NCI-H2171 (cell line): ENCODE measurements at regions not wholly inside any gene's neighbourhood (a gene's known extent, or its start where the extent isn't known, plus 50 kb on each side); places are given as distances from the start of the nearest gene placed in this dataset.
"Not testable (repeated sequence)": the region's sequence is repeated elsewhere in the genome, so short reads cannot be mapped to it uniquely, and the experiment has no call there.

ENCODE experiments used
- DNase-seq: peaks from one replicate; lab custom pipeline; 2025; lab: John Stamatoyannopoulos, UW

- DNase-seq = no peak
Measured at GRCh38 chr19:27828829-27829228, 1384.1 kb downstream of the UQCRFS1 start.

GRCh38 chr19:27824108-27824507 lies 1388.8 kb downstream of the UQCRFS1 start:
- no peak for DNase-seq

- no peak for DNase-seq
Measured at GRCh38 chr19:27822336-27822735, 1390.6 kb downstream of the UQCRFS1 start.

GRCh38 chr19:27821418-27822018 lies 1391.4 kb downstream of the UQCRFS1 start:
- DNase-seq = no peak

- DNase-seq = no peak
Measured at GRCh38 chr19:27815985-27816384, 1397.0 kb downstream of the UQCRFS1 start.

- DNase-seq = not testable (repeated sequence)
Measured at GRCh38 chr19:27814834-27815233, 1398.1 kb downstream of the UQCRFS1 start.

- DNase-seq = not testable (repeated sequence)
Measured at GRCh38 chr19:27814274-27814673, 1398.7 kb downstream of the UQCRFS1 start.

- no peak for DNase-seq
Measured at GRCh38 chr19:27806471-27807070, 1406.4 kb downstream of the UQCRFS1 start.

- no peak for DNase-seq
Measured at GRCh38 chr19:27805848-27806247, 1407.1 kb downstream of the UQCRFS1 start.

- DNase-seq = not testable (repeated sequence)
Measured at GRCh38 chr19:27802293-27802692, 1410.7 kb downstream of the UQCRFS1 start.

- no peak for DNase-seq
Measured at GRCh38 chr19:27796540-27796939, 1416.4 kb downstream of the UQCRFS1 start.

GRCh38 chr19:27796073-27796472 lies 1416.9 kb downstream of the UQCRFS1 start:
- DNase-seq = no peak

- DNase-seq = no peak
Measured at GRCh38 chr19:27795369-27795768, 1417.6 kb downstream of the UQCRFS1 start.

- no peak for DNase-seq
Measured at GRCh38 chr19:27794494-27795042, 1418.4 kb downstream of the UQCRFS1 start.

- DNase-seq = peak; percentile 87
Measured at GRCh38 chr19:27793644-27794493, 1419.1 kb downstream of the UQCRFS1 start.

GRCh38 chr19:27793128-27793643 lies 1419.8 kb downstream of the UQCRFS1 start:
- DNase-seq = peak; percentile 78

- no peak for DNase-seq
Measured at GRCh38 chr19:27792576-27793127, 1420.3 kb downstream of the UQCRFS1 start.

GRCh38 chr19:27780367-27781075 lies 1432.4 kb downstream of the UQCRFS1 start:
- DNase-seq = no peak

GRCh38 chr19:27779954-27780353 lies 1433.0 kb downstream of the UQCRFS1 start:
- DNase-seq = no peak

- no peak for DNase-seq
Measured at GRCh38 chr19:27777726-27778125, 1435.2 kb downstream of the UQCRFS1 start.

- DNase-seq = no peak
Measured at GRCh38 chr19:27777242-27777641, 1435.7 kb downstream of the UQCRFS1 start.

- no peak for DNase-seq
Measured at GRCh38 chr19:27776524-27776923, 1436.4 kb downstream of the UQCRFS1 start.
